ENCODE measurements at regions not wholly inside any gene's neighbourhood (a gene's known extent, or its start where the extent isn't known, plus 50 kb on each side); places are given as distances from the start of the nearest gene placed in this dataset.
"Not testable (repeated sequence)": the region's sequence is repeated elsewhere in the genome, so short reads cannot be mapped to it uniquely, and the experiment has no call there.

DNA sequence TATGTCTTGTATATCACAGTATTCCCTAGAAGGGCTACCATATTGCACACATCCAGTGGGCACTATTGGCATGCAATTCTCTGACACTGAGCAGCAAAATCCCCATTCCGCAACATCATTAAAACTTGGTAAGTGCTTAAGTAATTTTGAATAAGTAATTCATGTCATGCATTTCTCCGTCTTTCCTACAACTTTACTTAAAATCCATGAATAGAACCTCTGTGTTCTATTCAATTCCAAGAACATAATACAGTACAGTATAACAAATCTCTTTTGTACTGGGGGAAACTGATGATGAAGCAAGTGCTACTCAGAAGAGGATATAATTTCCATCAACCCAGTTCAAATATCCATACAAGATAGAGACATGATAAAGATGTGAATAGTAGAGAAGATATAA, 80.9 kb upstream of the SEMA3C start:
- no peaks in the 10 kb centered on the region for H3K4me1 ChIP-seq
- TF ChIP-seq, protein P1, sequence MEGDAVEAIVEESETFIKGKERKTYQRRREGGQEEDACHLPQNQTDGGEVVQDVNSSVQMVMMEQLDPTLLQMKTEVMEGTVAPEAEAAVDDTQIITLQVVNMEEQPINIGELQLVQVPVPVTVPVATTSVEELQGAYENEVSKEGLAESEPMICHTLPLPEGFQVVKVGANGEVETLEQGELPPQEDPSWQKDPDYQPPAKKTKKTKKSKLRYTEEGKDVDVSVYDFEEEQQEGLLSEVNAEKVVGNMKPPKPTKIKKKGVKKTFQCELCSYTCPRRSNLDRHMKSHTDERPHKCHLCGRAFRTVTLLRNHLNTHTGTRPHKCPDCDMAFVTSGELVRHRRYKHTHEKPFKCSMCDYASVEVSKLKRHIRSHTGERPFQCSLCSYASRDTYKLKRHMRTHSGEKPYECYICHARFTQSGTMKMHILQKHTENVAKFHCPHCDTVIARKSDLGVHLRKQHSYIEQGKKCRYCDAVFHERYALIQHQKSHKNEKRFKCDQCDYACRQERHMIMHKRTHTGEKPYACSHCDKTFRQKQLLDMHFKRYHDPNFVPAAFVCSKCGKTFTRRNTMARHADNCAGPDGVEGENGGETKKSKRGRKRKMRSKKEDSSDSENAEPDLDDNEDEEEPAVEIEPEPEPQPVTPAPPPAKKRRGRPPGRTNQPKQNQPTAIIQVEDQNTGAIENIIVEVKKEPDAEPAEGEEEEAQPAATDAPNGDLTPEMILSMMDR (IDR thresholded peaks at IDR 0.05): no peak
- no peak for DNase-seq
- no peak overlapping the region for H3K9ac ChIP-seq (ENCODE audit: low read depth in 2 of 2, low read length in 2 of 2)
- intact Hi-C loops (cut with DNase I): no loop called here
- no peaks in the 10 kb centered on the region for H3K36me3 ChIP-seq
- H3K9me3 ChIP-seq: no peaks in the 10 kb centered on the region
- no peak overlapping the region for H3K4me3 ChIP-seq
- H3K27ac ChIP-seq: no peak overlapping the region
- no peaks in the 10 kb centered on the region for H3K27me3 ChIP-seq

DNA sequence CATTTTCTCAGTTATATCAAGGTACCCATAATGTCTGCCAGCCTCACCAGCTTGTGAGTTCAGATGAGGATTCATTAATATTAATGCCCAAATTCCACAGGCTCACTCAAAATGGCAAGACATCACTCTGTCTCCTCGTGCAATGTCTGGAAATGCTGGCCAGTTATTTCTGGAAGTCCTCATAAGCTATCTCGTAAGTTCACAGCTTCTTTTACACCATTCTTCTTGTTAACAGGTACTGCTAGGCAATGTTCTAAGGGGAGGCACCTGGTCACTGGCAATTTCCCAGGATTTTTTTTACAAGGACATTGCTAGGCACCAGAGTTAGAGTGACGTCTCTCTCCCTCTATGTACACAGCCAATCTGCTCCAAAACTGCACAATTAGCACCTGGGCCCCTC, 80.2 kb upstream of the SEMA3C start:
- H3K4me1 ChIP-seq: no peaks in the 10 kb centered on the region
- intact Hi-C loops (cut with DNase I): no loop called here
- TF ChIP-seq, protein P1 (IDR thresholded peaks at IDR 0.05): no peak
- H3K9me3 ChIP-seq: no peaks in the 10 kb centered on the region
- H3K27ac ChIP-seq: no peak overlapping the region
- H3K27me3 ChIP-seq: no peaks in the 10 kb centered on the region
- no peak overlapping the region for H3K4me3 ChIP-seq
- DNase-seq: no peak
- H3K9ac ChIP-seq (ENCODE audit: low read depth in 2 of 2, low read length in 2 of 2): no peak overlapping the region
- no peaks in the 10 kb centered on the region for H3K36me3 ChIP-seq

DNA sequence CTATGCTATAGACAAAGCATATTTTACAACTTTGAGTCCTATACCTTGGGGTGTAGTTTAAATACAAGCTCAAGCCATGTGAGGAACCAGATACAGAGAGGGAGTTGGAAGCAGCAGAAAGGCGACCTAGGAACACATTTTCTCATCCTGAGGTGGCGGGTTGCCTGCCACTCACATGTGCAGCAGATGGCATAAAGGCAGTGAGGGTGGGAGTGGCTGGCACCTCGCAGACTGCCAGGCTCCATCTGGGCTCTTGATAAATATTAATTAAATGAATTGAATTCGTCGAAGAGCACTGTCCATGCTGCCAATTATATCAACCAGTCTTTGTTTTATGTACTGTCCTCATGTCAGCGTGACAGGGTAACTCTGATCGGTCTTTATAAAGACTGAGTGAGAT, 79.0 kb upstream of the SEMA3C start:
- no peak for DNase-seq
- H3K9me3 ChIP-seq: no peaks in the 10 kb centered on the region
- H3K27ac ChIP-seq: no peak overlapping the region
- no peaks in the 10 kb centered on the region for H3K27me3 ChIP-seq
- no peaks in the 10 kb centered on the region for H3K4me1 ChIP-seq
- TF ChIP-seq, protein P1 (IDR thresholded peaks at IDR 0.05): no peak
- H3K36me3 ChIP-seq: no peaks in the 10 kb centered on the region
- intact Hi-C loops (cut with DNase I): no loop called here
- H3K4me3 ChIP-seq: no peak overlapping the region
- no peak overlapping the region for H3K9ac ChIP-seq (ENCODE audit: low read depth in 2 of 2, low read length in 2 of 2)

DNA sequence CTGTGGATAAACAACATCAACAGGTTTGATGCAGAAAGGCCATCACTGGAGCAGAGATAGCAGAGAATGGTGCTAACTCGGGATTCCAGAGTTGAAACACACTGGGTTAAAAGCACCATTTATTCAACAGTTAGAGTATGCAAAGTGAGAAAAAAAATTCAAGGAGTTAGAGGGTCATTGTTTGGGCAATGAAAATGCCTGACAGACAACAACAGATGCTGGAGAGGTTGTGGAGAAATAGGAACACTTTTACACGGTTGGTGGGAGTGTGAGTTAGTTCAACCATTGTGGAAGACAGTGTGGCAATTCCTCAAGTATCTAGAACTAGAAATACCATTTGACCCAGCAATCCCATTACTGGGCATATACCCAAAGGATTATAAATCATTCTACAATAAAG, 77.4 kb upstream of the SEMA3C start:
- H3K4me1 ChIP-seq; H3K9ac ChIP-seq (ENCODE audit: low read depth in 2 of 2, low read length in 2 of 2); intact Hi-C loops (cut with DNase I); H3K27ac ChIP-seq; H3K27me3 ChIP-seq; DNase-seq; H3K9me3 ChIP-seq; H3K4me3 ChIP-seq; H3K36me3 ChIP-seq: not testable (repeated sequence)

DNA sequence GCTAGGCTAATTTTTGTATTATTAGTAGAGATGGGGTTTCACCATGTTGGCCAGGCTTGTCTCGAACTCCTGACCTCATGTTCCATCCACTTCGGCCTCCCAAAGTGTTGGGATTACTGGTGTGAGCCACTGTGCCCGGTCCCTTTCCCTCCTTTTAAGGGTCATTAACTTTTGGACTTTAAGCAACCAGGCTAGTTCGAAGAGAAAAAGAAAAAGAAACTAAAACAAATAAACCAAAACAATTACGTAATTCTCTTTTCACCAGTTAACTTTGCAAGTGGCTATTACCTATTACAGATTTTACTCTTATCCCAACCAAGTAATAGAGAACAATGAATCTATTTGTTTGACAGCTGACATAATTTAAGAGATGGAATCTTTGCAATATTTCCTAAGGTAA, 72.8 kb upstream of the SEMA3C start:
- DNase-seq: no peak
- intact Hi-C loops (cut with DNase I): no loop called here
- Histone ChIP-seq H3K27ac (no peak overlapping the region), H3K4me1 (no peaks in the 10 kb centered on the region), H3K27me3 (no peaks in the 10 kb centered on the region), H3K9me3 (no peaks in the 10 kb centered on the region), H3K36me3 (no peaks in the 10 kb centered on the region), H3K4me3 (no peak overlapping the region), H3K9ac (ENCODE audit: low read depth in 2 of 2, low read length in 2 of 2) (no peak overlapping the region)
- TF ChIP-seq, protein P1 (IDR thresholded peaks at IDR 0.05): no peak

DNA sequence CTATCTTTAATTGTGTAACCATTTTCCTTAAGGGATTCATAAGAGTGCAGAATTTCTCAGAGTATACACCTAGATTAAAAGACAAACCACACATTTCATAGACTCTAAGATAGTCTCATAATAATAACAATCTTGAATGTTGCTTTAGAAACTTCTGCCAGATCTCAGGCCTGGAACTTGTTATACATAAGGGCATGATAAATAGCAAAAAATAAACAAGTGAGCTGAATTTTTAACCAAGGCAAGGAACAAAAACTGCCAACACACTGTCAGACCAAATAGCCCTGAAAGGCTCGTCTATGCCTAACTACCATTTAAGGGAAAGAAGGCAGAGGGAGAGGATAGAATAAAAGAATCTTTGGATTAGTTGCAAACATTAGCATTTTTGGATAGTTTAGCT, 65.8 kb upstream of the SEMA3C start:
- H3K9me3 ChIP-seq: no peaks in the 10 kb centered on the region
- no peaks in the 10 kb centered on the region for H3K36me3 ChIP-seq
- no peaks in the 10 kb centered on the region for H3K27me3 ChIP-seq
- TF ChIP-seq, protein P1 (IDR thresholded peaks at IDR 0.05): no peak
- no peak for DNase-seq
- intact Hi-C loops (cut with DNase I): no loop called here
- H3K4me1 ChIP-seq: no peaks in the 10 kb centered on the region
- no peak overlapping the region for H3K4me3 ChIP-seq
- no peak overlapping the region for H3K9ac ChIP-seq (ENCODE audit: low read depth in 2 of 2, low read length in 2 of 2)
- no peak overlapping the region for H3K27ac ChIP-seq
